ENCODE measurements at regions not wholly inside any gene's neighbourhood (a gene's known extent, or its start where the extent isn't known, plus 50 kb on each side); places are given as distances from the start of the nearest gene placed in this dataset.
"Not testable (repeated sequence)": the region's sequence is repeated elsewhere in the genome, so short reads cannot be mapped to it uniquely, and the experiment has no call there.

- peaks cover under 1% of the 10 kb centered on the region for H3K9me3 Mint-ChIP-seq
- H3K36me3 Mint-ChIP-seq (ENCODE audit: low read depth) = no peaks in the 10 kb centered on the region
- DNase-seq (ENCODE audit: low spot score) = no peak
- no peaks in the 10 kb centered on the region for H3K27me3 Mint-ChIP-seq (ENCODE audit: low read depth)
- no peak overlapping the region for H3K4me3 Mint-ChIP-seq
- no peak overlapping the region for H3K27ac Mint-ChIP-seq
- no peaks in the 10 kb centered on the region for H3K4me1 Mint-ChIP-seq (ENCODE audit: low read depth)
Observed at GRCh38 chr2:89848763-89849368, 1157.4 kb downstream of the RPIA start.

GRCh38 chr2:89849731-89850130 is 1158.3 kb downstream of the RPIA start:
- Mint-ChIP-seq H3K9me3 (no peaks in the 10 kb centered on the region), H3K27ac (no peak overlapping the region), H3K4me1 (ENCODE audit: low read depth) (no peaks in the 10 kb centered on the region), H3K36me3 (ENCODE audit: low read depth) (no peaks in the 10 kb centered on the region), H3K27me3 (ENCODE audit: low read depth) (no peaks in the 10 kb centered on the region), H3K4me3 (no peak overlapping the region)
- no peak for DNase-seq (ENCODE audit: low spot score)

GRCh38 chr2:89850481-89850880 is 1159.0 kb downstream of the RPIA start:
- no peak for DNase-seq (ENCODE audit: low spot score)
- H3K27ac Mint-ChIP-seq = no peak overlapping the region
- no peaks in the 10 kb centered on the region for H3K9me3 Mint-ChIP-seq
- H3K27me3 Mint-ChIP-seq (ENCODE audit: low read depth) = no peaks in the 10 kb centered on the region
- H3K4me1 Mint-ChIP-seq (ENCODE audit: low read depth) = no peaks in the 10 kb centered on the region
- no peaks in the 10 kb centered on the region for H3K36me3 Mint-ChIP-seq (ENCODE audit: low read depth)
- no peak overlapping the region for H3K4me3 Mint-ChIP-seq

GRCh38 chr2:89850881-89851582 is 1159.6 kb downstream of the RPIA start:
- no peak for DNase-seq (ENCODE audit: low spot score)
- Mint-ChIP-seq H3K36me3 (ENCODE audit: low read depth) (no peaks in the 10 kb centered on the region), H3K27ac (no peak overlapping the region), H3K9me3 (no peaks in the 10 kb centered on the region), H3K4me3 (no peak overlapping the region), H3K27me3 (ENCODE audit: low read depth) (no peaks in the 10 kb centered on the region), H3K4me1 (ENCODE audit: low read depth) (no peaks in the 10 kb centered on the region)

- H3K36me3 Mint-ChIP-seq (ENCODE audit: low read depth) = no peaks in the 10 kb centered on the region
- H3K27me3 Mint-ChIP-seq (ENCODE audit: low read depth) = no peaks in the 10 kb centered on the region
- H3K27ac Mint-ChIP-seq = no peak overlapping the region
- no peaks in the 10 kb centered on the region for H3K4me1 Mint-ChIP-seq (ENCODE audit: low read depth)
- DNase-seq (ENCODE audit: low spot score) = no peak
- H3K9me3 Mint-ChIP-seq = no peaks in the 10 kb centered on the region
- no peak overlapping the region for H3K4me3 Mint-ChIP-seq
Observed at GRCh38 chr2:89851583-89851905, 1160.1 kb downstream of the RPIA start.

DNA sequence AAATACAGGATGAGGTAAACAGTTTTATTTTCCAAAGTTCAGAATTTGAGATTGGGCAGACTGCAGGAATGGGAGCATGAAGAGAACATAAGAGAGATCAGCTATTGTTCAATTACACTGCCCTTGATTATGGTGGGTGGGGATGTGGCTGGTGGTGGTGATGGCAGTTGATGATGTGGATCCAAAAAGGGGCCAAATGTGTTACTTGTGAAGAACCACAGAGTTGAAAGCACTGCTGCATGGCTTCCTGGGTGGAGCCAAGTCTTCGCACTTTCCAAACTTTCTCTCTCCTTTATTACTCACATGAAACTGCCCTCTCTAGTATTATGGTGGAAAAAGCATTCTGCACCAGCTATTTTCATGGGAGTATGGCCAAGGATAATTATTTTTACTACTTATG is 1162.0 kb downstream of the RPIA start:
- not testable (repeated sequence) for H3K9me3 Mint-ChIP-seq; H3K27ac Mint-ChIP-seq; DNase-seq (ENCODE audit: low spot score); H3K4me3 Mint-ChIP-seq; H3K36me3 Mint-ChIP-seq (ENCODE audit: low read depth); H3K4me1 Mint-ChIP-seq (ENCODE audit: low read depth); H3K27me3 Mint-ChIP-seq (ENCODE audit: low read depth)

DNA sequence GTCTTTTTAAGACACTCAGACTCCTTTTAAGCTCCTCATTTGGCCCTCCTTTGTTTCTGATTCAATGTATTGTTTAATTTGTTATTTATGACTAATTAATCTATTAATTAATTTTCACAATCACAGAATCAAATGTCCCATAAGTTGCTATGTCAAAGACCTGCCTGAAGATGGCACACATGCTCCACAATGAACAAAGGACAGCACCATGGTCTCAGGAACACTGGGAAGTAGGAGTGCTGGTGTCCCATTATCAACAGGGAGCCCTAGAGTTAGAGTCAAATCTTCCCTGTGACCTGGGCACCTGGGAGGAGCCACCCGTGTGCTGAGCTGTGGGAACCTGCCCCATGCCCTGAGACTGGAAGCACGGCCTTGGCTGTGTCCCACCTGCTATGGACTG is 1164.3 kb downstream of the RPIA start:
- H3K4me3 Mint-ChIP-seq; DNase-seq (ENCODE audit: low spot score); H3K36me3 Mint-ChIP-seq (ENCODE audit: low read depth); H3K4me1 Mint-ChIP-seq (ENCODE audit: low read depth); H3K27me3 Mint-ChIP-seq (ENCODE audit: low read depth); H3K9me3 Mint-ChIP-seq; H3K27ac Mint-ChIP-seq: not testable (repeated sequence)

- not testable (repeated sequence) for H3K27ac Mint-ChIP-seq; H3K4me3 Mint-ChIP-seq; DNase-seq (ENCODE audit: low spot score)
Observed at GRCh38 chr2:89856305-89856704, 1164.8 kb downstream of the RPIA start.

DNA sequence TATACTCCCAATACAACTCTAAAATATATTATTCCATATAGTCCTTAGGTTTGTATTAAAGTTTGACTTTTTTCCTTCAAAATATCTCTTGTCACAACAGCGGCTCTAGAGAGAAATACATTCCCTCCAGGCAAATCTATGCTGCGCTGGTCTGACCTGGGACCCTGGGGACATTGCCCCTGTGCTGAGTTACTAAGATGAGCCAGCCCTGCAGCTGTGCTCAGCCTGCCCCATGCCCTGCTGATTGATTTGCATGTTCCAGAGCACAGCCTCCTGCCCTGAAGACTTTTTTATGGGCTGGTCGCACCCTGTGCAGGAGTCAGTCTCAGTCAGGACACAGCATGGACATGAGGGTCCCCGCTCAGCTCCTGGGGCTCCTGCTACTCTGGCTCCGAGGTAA is 1170.7 kb downstream of the RPIA start:
- H3K9me3 Mint-ChIP-seq; H3K4me1 Mint-ChIP-seq (ENCODE audit: low read depth): not testable (repeated sequence)

More at GRCh38 chr2:89856305-89856704, 1164.8 kb downstream of the RPIA start:
- H3K36me3 Mint-ChIP-seq (ENCODE audit: low read depth); H3K4me1 Mint-ChIP-seq (ENCODE audit: low read depth); H3K9me3 Mint-ChIP-seq; H3K27me3 Mint-ChIP-seq (ENCODE audit: low read depth): not testable (repeated sequence)

GRCh38 chr2:89863209-89863608 is 1171.7 kb downstream of the RPIA start:
- H3K36me3 Mint-ChIP-seq (ENCODE audit: low read depth); H3K9me3 Mint-ChIP-seq; H3K4me1 Mint-ChIP-seq (ENCODE audit: low read depth); H3K4me3 Mint-ChIP-seq; H3K27ac Mint-ChIP-seq; DNase-seq (ENCODE audit: low spot score); H3K27me3 Mint-ChIP-seq (ENCODE audit: low read depth): not testable (repeated sequence)

More for the DNA sequence above, 1170.7 kb downstream of the RPIA start:
- H3K27me3 Mint-ChIP-seq (ENCODE audit: low read depth); H3K27ac Mint-ChIP-seq; H3K4me3 Mint-ChIP-seq; H3K36me3 Mint-ChIP-seq (ENCODE audit: low read depth); DNase-seq (ENCODE audit: low spot score): not testable (repeated sequence)

DNA sequence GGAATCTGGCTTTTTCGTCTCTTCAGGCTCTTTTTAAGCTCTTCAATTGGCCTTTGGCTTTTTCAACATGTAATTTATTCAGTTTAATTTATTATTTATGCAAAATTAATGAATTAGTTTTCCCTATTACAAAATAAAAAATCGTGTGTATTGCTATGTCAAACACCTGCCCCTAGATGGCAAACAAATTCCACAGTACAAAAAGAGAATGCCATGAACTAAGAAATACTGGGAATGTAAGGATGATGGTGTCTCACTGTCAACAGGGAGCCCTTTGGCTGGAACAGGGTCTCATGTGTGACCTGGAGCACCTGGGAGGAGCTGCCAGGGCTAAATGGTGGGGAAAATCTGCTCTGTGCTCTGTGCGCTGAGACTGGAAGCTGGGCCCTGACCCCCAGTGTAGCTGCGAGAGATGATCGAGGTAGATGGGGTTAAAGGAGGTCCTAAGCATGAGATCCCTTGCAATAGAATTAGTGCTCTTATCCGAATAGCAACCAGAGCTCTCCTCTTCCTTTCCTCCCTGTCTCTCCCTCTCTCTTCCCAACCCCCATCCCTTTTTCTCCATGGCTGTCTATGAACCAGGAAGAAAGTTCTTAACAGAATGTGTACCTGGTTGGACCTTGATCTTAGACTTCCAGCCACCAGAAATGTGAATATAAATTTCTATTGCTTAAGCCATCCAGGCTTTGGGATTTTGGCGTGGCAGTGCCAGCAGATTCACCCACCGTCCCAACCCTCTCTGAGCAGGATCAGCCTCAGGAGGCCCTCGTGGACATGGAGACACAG is 1183.5 kb downstream of the RPIA start:
- H3K4me1 Mint-ChIP-seq (ENCODE audit: low read depth); H3K4me3 Mint-ChIP-seq; H3K9me3 Mint-ChIP-seq; H3K36me3 Mint-ChIP-seq (ENCODE audit: low read depth); DNase-seq (ENCODE audit: low spot score); H3K27me3 Mint-ChIP-seq (ENCODE audit: low read depth); H3K27ac Mint-ChIP-seq: not testable (repeated sequence)

DNA sequence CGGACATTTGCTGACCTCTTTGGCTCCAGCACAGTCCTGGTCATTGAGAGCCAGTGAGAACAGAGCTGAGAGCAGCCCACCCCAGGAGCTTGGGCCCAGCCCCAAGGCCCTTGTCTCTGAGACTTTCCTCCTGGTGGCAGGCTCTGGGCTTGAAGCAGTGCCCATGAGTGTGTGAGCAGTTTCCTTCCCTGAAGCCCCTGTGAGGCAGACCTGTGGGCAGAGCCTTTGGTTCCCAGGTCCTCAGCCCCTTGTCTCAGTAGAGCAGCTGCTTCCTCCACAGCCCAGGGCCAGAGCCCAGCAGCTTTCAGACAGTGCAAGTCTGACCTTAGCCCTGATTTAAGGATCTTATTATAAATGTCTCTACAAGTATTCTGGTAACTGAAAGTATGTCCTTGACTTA is 1185.0 kb downstream of the RPIA start:
- not testable (repeated sequence) for H3K9me3 Mint-ChIP-seq; DNase-seq (ENCODE audit: low spot score); H3K27me3 Mint-ChIP-seq (ENCODE audit: low read depth); H3K36me3 Mint-ChIP-seq (ENCODE audit: low read depth); H3K4me3 Mint-ChIP-seq; H3K27ac Mint-ChIP-seq; H3K4me1 Mint-ChIP-seq (ENCODE audit: low read depth)

DNA sequence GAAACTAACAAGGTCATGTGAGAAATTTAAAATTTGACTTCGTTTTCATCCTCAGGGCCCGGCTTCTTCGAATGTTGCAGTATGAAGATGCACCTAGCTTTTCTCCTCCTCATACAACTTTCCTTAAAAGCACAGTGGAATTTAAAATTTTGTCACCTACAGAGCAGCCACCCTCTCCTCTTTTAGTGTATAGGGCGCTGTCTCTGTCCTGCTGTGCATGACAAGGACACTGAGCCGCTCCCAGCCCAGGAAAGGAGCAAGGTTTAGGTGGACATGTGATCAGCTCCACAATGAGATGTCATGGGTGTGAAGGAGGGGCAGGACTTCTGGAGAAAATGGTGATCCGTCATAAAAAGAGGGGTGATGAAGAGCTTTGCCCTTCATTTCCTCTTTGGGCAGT is 1185.4 kb downstream of the RPIA start:
- not testable (repeated sequence) for H3K4me3 Mint-ChIP-seq; H3K9me3 Mint-ChIP-seq; H3K4me1 Mint-ChIP-seq (ENCODE audit: low read depth); H3K27me3 Mint-ChIP-seq (ENCODE audit: low read depth); H3K36me3 Mint-ChIP-seq (ENCODE audit: low read depth); H3K27ac Mint-ChIP-seq; DNase-seq (ENCODE audit: low spot score)

- H3K4me3 Mint-ChIP-seq; H3K36me3 Mint-ChIP-seq (ENCODE audit: low read depth); H3K27ac Mint-ChIP-seq; DNase-seq (ENCODE audit: low spot score); H3K9me3 Mint-ChIP-seq; H3K27me3 Mint-ChIP-seq (ENCODE audit: low read depth); H3K4me1 Mint-ChIP-seq (ENCODE audit: low read depth): not testable (repeated sequence)
Observed at GRCh38 chr2:89882880-89883279, 1191.4 kb downstream of the RPIA start.

Data from T-helper 2 cell treated with Interferon-gamma antibody and Interleukin-4, amounts not matched to agents 5 μg/mL and 100 μg/mL, for 36 hours (primary cell).